ENCODE measurements at regions not wholly inside any gene's neighbourhood (a gene's known extent, or its start where the extent isn't known, plus 50 kb on each side); places are given as distances from the start of the nearest gene placed in this dataset.

DNA sequence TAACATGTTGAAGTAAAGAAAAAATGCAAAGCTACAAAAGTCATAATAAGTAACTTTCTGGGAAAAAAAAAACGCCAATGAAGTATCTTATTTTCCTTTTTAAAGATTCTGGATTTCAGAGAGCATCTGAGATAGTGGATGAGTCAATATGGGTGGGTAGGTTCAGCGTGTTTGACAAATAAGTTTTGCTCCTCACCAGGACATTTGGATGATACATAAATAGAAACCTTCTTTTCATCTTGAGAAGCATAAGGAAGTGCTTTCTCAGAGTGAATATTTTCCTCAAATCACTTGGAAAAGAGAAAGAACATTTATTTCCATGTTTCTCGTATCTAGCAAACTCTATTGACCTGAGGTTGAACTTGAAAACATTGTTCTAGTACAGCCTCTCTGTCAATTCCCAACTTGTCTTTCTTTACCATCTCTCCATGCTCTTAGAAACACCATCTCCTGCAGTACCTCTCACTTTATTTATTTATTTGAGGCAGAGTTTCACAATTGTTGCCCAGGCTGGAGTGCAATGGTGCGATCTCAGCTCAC, 463.2 kb downstream of the KLF5 start:
- TF ChIP-seq, protein P1, sequence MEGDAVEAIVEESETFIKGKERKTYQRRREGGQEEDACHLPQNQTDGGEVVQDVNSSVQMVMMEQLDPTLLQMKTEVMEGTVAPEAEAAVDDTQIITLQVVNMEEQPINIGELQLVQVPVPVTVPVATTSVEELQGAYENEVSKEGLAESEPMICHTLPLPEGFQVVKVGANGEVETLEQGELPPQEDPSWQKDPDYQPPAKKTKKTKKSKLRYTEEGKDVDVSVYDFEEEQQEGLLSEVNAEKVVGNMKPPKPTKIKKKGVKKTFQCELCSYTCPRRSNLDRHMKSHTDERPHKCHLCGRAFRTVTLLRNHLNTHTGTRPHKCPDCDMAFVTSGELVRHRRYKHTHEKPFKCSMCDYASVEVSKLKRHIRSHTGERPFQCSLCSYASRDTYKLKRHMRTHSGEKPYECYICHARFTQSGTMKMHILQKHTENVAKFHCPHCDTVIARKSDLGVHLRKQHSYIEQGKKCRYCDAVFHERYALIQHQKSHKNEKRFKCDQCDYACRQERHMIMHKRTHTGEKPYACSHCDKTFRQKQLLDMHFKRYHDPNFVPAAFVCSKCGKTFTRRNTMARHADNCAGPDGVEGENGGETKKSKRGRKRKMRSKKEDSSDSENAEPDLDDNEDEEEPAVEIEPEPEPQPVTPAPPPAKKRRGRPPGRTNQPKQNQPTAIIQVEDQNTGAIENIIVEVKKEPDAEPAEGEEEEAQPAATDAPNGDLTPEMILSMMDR (IDR thresholded peaks at IDR 0.05), result no peak
- no peak for TF ChIP-seq POLR2A (IDR thresholded peaks at IDR 0.05; ENCODE audit: low read depth)
- TF ChIP-seq EP300 (IDR thresholded peaks at IDR 0.05), result no peak

Data from esophagus muscularis mucosa (tissue), 4 donors.